Keratinocyte (primary cell): ENCODE measurements at regions not wholly inside any gene's neighbourhood (a gene's known extent, or its start where the extent isn't known, plus 50 kb on each side); places are given as distances from the start of the nearest gene placed in this dataset.

Experiments used
- CTCF ChIP-seq, 3 experiments: IDR thresholded peaks in 1 of 3; conservative IDR thresholded peaks in 1 of 3; optimal IDR thresholded peaks in 1 of 3; 2 replicates in 2 of 3; 3 replicates in 1 of 3; pipeline versions ENCODE3 to v1.5.1; 2011; ENCODE audit warnings: low read length in 3 of 3, mild to moderate bottlenecking in 3 of 3, moderate library complexity in 2 of 3, control low read depth in 1 of 3, inconsistent platforms in 1 of 3; ENCODE audit not compliant: insufficient read depth in 2 of 3; ENCODE audit errors: extremely low read depth in 1 of 3
- EZH2 ChIP-seq: IDR thresholded peaks from one replicate; pipeline ENCODE4 v1.6.1; 2012; ENCODE audit warnings: inconsistent platforms, mild to moderate bottlenecking, low read length, moderate library complexity

- TF ChIP-seq CTCF (optimal IDR thresholded peaks at IDR 0.05 in 1 of 3, IDR thresholded peaks at IDR 0.05 in 1 of 3, conservative IDR thresholded peaks at IDR 0.05 in 1 of 3; ENCODE audit: extremely low read depth in 1 of 3, insufficient read depth in 2 of 3, low read length in 3 of 3) = no peak
- no peak for TF ChIP-seq EZH2
Observed at GRCh38 chrX:113975441-113975840, 608.4 kb upstream of the HTR2C start.
